WTC11 (cell line): ENCODE measurements at regions not wholly inside any gene's neighbourhood (a gene's known extent, or its start where the extent isn't known, plus 50 kb on each side); places are given as distances from the start of the nearest gene placed in this dataset.

Experiments used
- CTCF ChIP-seq: fragments of 200-600 bp; IDR thresholded peaks from 2 replicates; pipeline ENCODE4 v1.8.0; 2022; ENCODE audit warnings: antibody characterized with exemption
- ELF4 ChIP-seq: sonication (generic); formaldehyde crosslinking; IDR thresholded peaks from 2 replicates; pipeline ENCODE4 v1.8.1; 2022; ENCODE audit warnings: low read depth, mild to moderate bottlenecking, moderate library complexity, missing genetic modification reagents
- ERG ChIP-seq: fragments of 250-450 bp; sonication (Bioruptor Pico); IDR thresholded peaks from 2 replicates; pipeline ENCODE4 v1.8.0; 2021; ENCODE audit warnings: mild to moderate bottlenecking
- NFATC4 ChIP-seq: fragments of 250-450 bp; sonication (Bioruptor Pico); IDR thresholded peaks from 2 replicates; pipeline ENCODE4 v1.9.0; 2021; ENCODE audit warnings: mild to moderate bottlenecking
- RELA ChIP-seq: sonication (generic); formaldehyde crosslinking; IDR thresholded peaks from 2 replicates; pipeline ENCODE4 v1.8.1; 2022; ENCODE audit warnings: missing genetic modification reagents, mild to moderate bottlenecking, borderline replicate concordance
- TP53 ChIP-seq: sonication (generic); formaldehyde crosslinking; IDR thresholded peaks from 2 replicates; pipeline ENCODE4 v1.8.1; 2023; ENCODE audit warnings: mild to moderate bottlenecking, missing genetic modification reagents

GRCh38 chr3:163422671-163423070 is 1655.6 kb downstream of the SI start:
- TF ChIP-seq ELF4 = no peak
- no peak for TF ChIP-seq NFATC4 (CRISPR knock-in tag)
- no peak for TF ChIP-seq RELA (CRISPR knock-in tag)
- TF ChIP-seq ERG (CRISPR knock-in tag) = no peak
- TF ChIP-seq CTCF = no peak
- no peak for TF ChIP-seq TP53 (CRISPR knock-in tag)
